ENCODE measurements at regions not wholly inside any gene's neighbourhood (a gene's known extent, or its start where the extent isn't known, plus 50 kb on each side); places are given as distances from the start of the nearest gene placed in this dataset.
"Not testable (repeated sequence)": the region's sequence is repeated elsewhere in the genome, so short reads cannot be mapped to it uniquely, and the experiment has no call there.

- no peak for DNase-seq (ENCODE audit: low spot score)
Observed at GRCh38 chr16:17013038-17013437, 457.7 kb downstream of the XYLT1 start.

- no peak for DNase-seq (ENCODE audit: low spot score)
Observed at GRCh38 chr16:17014484-17015121, 456.2 kb downstream of the XYLT1 start.

DNA sequence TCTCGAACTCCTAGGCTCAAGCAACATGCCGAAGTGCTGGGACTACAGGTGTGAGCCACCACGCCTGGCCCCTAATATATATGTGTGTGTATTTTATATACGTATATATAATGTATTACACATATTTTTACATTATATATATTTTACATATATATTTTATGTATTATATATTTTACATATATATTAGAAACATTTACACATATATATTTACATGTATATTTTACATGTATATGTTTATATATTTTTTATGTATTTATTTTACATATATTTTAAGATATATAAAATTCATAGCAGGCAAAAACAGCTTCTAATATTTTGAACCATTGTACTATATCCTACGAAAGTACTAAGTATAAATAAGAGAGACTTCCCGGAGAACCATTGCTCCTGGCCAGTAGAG lies 455.1 kb downstream of the XYLT1 start:
- DNase-seq (ENCODE audit: low spot score) = no peak

DNA sequence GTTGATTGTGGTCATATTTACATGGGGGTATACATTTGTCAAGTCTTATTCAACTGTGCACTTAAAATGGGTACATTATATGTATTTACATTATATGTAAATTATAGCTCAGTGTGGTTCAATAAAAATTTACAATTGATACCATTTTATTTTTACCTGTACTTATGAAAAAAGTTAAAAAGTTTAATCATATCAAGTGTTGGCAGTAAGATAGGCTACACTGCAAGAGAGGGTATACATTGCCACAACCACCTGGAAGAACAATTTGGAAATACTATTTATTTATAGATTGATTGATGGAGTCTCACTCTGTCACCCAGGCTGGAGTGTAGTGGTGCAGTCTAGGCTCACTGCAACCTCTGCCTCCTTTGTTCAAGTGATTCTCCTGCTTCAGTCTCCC lies 453.3 kb downstream of the XYLT1 start:
- DNase-seq (ENCODE audit: low spot score) = no peak

GRCh38 chr16:17018585-17018939 lies 452.2 kb downstream of the XYLT1 start:
- DNase-seq (ENCODE audit: low spot score) = no peak

GRCh38 chr16:17019366-17019765 lies 451.4 kb downstream of the XYLT1 start:
- DNase-seq (ENCODE audit: low spot score) = no peak

- no peak for DNase-seq (ENCODE audit: low spot score)
Observed at GRCh38 chr16:17023606-17024005, 447.2 kb downstream of the XYLT1 start.

- DNase-seq (ENCODE audit: low spot score) = no peak
Observed at GRCh38 chr16:17024514-17024913, 446.2 kb downstream of the XYLT1 start.

DNA sequence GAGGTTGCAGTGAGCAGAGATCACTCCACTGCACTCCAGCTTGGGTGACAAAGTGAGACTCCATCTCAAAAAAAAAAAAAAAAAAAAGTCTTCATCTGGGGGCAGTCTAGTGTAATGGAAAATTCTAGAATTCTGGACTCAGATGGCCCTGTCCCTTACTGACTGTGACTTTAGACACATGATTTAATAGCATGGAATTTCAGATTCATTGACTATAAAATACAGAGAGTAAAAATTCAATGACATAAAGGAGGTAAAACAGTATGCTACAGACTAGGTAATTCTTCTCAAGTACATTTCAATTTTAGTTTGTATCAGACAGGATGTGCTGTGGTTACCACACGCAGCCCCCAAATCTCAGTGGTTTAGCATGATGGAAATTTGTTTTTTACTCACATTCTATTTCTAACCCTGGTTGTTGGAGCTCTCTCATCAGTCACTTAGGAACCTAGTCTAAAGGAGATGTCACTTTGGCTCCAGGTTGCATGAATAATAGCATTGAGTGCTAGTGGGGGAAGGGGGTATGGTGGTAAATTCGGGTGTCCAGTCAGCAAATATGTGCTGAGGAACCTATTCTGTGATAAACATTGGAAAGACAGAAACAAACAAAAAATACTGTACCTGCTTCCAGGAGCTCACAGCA lies 444.0 kb downstream of the XYLT1 start:
- DNase-seq (ENCODE audit: low spot score) = no peak

- DNase-seq (ENCODE audit: low spot score) = no peak
Observed at GRCh38 chr16:17027488-17028129, 443.2 kb downstream of the XYLT1 start.

GRCh38 chr16:17029602-17030350 lies 441.0 kb downstream of the XYLT1 start:
- no peak for DNase-seq (ENCODE audit: low spot score)

DNA sequence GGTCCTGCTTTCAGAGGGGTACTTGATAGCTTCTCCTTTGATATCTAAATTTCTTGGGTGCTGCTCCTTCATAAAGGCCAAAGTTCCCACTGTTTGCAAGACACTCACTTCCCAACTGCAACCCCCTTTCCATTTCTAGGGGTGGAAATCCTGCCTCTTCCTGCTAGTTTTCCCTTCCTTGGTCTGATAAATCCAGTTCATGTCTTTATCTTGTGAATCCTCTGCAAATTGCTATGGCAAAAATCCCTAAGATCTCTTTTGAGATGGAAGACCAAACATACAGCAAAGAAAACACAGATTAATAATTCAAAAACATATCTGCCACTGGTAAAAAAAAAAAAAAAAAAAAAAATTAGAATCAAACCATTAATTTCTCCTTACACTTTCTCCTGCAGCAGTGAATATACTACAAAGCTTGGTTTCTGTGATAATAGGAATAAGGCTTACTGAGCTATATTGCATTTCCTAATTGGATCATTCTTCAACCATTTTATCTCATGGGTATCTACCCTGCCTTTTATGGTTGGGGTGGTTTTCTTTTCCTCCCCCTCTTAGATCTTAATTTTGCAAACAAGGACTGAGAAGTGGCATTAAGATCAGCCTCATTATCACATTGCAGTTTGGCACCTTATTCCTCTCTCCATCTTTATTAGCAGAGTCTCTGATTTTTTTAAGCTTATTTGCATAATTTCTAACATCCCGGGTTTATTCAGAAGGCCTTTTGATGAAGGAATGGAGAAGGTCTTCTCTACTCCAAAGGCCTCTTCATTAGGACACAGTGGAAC lies 439.1 kb downstream of the XYLT1 start:
- no peak for DNase-seq (ENCODE audit: low spot score)

GRCh38 chr16:17032332-17032731 lies 438.4 kb downstream of the XYLT1 start:
- DNase-seq (ENCODE audit: low spot score) = no peak

GRCh38 chr16:17034477-17035252 lies 436.1 kb downstream of the XYLT1 start:
- no peak for DNase-seq (ENCODE audit: low spot score)

DNA sequence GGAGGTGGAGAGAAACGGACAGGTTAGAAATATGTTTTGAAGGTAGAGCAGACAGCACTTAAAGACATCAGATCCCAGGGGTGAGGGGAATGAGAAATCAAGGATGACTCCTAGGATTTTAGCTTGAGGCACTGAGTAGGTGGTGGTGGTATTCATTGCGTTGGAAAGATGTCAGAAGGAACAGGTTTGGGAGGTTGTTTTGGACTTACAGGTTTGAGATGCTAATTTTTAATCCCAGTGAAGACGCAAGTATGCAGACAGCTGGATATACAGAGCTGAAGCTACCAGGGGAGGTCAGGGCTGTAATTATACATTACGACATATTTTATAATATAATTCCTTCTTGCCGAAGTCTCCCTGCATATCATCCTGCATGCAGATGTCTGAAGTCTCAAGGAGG lies 433.3 kb downstream of the XYLT1 start:
- no peak for DNase-seq (ENCODE audit: low spot score)

GRCh38 chr16:17038415-17038814 lies 432.3 kb downstream of the XYLT1 start:
- no peak for DNase-seq (ENCODE audit: low spot score)

GRCh38 chr16:17049109-17049508 lies 421.7 kb downstream of the XYLT1 start:
- DNase-seq (ENCODE audit: low spot score) = not testable (repeated sequence)

DNA sequence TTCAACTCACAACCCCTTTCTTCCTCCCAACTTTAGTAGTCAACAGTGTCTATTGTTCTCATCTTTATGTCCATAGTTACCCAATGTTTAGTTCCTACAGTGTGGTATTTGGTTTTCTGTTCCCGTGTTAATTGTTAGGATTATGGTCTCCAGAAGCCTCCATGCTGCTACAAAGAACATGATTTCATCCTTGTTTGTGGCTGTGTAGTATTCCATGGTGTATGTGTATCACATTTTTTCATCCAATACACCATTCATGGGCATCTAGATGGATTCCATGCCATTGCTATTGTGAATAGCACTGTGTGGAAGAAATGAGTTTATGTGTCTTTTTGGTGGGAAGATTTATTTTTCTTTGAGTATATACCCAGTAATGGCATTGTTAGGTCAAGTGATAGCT lies 420.3 kb downstream of the XYLT1 start:
- no peak for DNase-seq (ENCODE audit: low spot score)

Data from left forelimb (tissue), 1 donor.